ENCODE measurements at regions not wholly inside any gene's neighbourhood (a gene's known extent, or its start where the extent isn't known, plus 50 kb on each side); places are given as distances from the start of the nearest gene placed in this dataset.

DNA sequence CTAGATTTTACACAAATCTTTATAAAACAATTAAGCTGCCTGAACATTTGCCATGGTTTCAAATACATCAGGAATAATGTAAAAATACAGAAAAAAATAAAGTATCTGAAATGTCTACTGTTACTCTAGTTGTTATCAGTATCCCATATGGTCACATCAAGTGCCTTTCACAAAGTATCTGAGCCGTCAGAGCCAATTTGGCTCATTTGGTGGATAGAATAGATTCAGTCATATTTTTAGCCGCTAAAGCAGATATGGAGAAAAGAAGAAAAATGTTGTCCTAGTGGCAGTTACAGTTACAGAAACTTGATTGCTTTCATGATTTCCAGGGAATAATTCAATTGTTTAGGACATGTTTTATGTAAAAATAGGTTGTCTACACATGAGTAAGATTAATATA lies 641.1 kb downstream of the RAPGEF2 start:
- TF ChIP-seq ZFX (IDR thresholded peaks at IDR 0.05; ENCODE audit: borderline replicate concordance): no peak
- TF ChIP-seq, protein P1, sequence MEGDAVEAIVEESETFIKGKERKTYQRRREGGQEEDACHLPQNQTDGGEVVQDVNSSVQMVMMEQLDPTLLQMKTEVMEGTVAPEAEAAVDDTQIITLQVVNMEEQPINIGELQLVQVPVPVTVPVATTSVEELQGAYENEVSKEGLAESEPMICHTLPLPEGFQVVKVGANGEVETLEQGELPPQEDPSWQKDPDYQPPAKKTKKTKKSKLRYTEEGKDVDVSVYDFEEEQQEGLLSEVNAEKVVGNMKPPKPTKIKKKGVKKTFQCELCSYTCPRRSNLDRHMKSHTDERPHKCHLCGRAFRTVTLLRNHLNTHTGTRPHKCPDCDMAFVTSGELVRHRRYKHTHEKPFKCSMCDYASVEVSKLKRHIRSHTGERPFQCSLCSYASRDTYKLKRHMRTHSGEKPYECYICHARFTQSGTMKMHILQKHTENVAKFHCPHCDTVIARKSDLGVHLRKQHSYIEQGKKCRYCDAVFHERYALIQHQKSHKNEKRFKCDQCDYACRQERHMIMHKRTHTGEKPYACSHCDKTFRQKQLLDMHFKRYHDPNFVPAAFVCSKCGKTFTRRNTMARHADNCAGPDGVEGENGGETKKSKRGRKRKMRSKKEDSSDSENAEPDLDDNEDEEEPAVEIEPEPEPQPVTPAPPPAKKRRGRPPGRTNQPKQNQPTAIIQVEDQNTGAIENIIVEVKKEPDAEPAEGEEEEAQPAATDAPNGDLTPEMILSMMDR (IDR thresholded peaks at IDR 0.05): no peak

Data from 22Rv1 (cell line).